GM12878 (cell line): ENCODE measurements at regions not wholly inside any gene's neighbourhood (a gene's known extent, or its start where the extent isn't known, plus 50 kb on each side); places are given as distances from the start of the nearest gene placed in this dataset.

Source experiments
- ATAC-seq: fragments of 200-7000 bp; cut with Tn5 transposase; 3 replicates; pipeline ENCODE4 v1.9.1; 2020; ENCODE audit warnings: mild to moderate bottlenecking, moderate library complexity
- BruUV-seq: library from RNA; stranded (reverse); fragments of 400-500 nt; replicated peaks from 2 replicates; lab custom pipeline; 2021; lab: Mats Ljungman, UMichigan
- CTCF ChIA-PET: fragments of 300-600 bp; sonication (Branson Sonifier 250); formaldehyde crosslinking; extraction: SDS; loops from one replicate; lab custom pipeline; 2021; ENCODE audit warnings: inconsistent platforms; lab: Yijun Ruan, JAX
- POLR2A ChIA-PET: fragments of 350-600 bp; formaldehyde crosslinking; extraction: SDS; loops from one replicate; lab custom pipeline; 2021; ENCODE audit warnings: inconsistent platforms; lab: Charles Lee
- RAD21 ChIA-PET: fragments of 300-600 bp; sonication (Branson Sonifier 250); formaldehyde crosslinking; loops from one replicate; lab custom pipeline; 2023; ENCODE audit warnings: antibody characterized with exemption; ENCODE audit not compliant: unreplicated experiment; lab: Charles Lee
- SMC1A ChIA-PET: fragments of 300-600 bp; sonication (Branson Sonifier 250); formaldehyde crosslinking; loops from one replicate; lab custom pipeline; 2023; ENCODE audit not compliant: unreplicated experiment, uncharacterized antibody; lab: Charles Lee
- DNase-seq: peaks from one replicate; pipeline ENCODE4 v3.0.0-alpha.2; 2011; ENCODE audit warnings: low read depth, low spot score
- FAIRE-seq: peaks from 3 replicates; lab custom pipeline; 2011; peaks lifted over from hg19 to GRCh38; lab: Jason Lieb, UNC
- H2AFZ ChIP-seq: 2 replicates; pipeline ENCODE4 v1.6.0; 2011; ENCODE audit warnings: low read depth, low read length, control low read depth; ENCODE audit not compliant: control insufficient read depth
- H3K27ac ChIP-seq: 2 replicates; pipeline ENCODE4 v1.5.1; 2011; ENCODE audit warnings: control low read depth; ENCODE audit not compliant: control insufficient read depth, insufficient read depth
- H3K27me3 ChIP-seq, 2 experiments: replicated peaks in 1 of 2; 2 replicates each; pipeline versions ENCODE4 v1.6.0 to v1.6.1; 2011; ENCODE audit warnings: low read length in 1 of 2; ENCODE audit not compliant: control insufficient read depth in 2 of 2, insufficient read depth in 2 of 2
- H3K36me3 ChIP-seq, 2 experiments: 2 replicates each; pipeline ENCODE4 v1.5.1; 2011; ENCODE audit warnings: low read length in 1 of 2; ENCODE audit not compliant: control insufficient read depth in 2 of 2, insufficient read depth in 2 of 2
- H3K4me1 ChIP-seq: 2 replicates; pipeline ENCODE4 v1.6.1; 2011; ENCODE audit warnings: mild to moderate bottlenecking, low read length, moderate library complexity, mixed read lengths; ENCODE audit not compliant: control insufficient read depth, insufficient read depth
- H3K4me2 ChIP-seq: 2 replicates; pipeline ENCODE4 v1.6.0; 2011; ENCODE audit warnings: control low read depth; ENCODE audit not compliant: control insufficient read depth, insufficient read depth
- H3K4me3 ChIP-seq: fragments of 200-600 bp; sonication (generic); 2 replicates; pipeline ENCODE4 v1.5.1; 2016
- H3K79me2 ChIP-seq: 2 replicates; pipeline ENCODE4 v1.6.0; 2011; ENCODE audit warnings: low read length; ENCODE audit not compliant: control insufficient read depth, insufficient read depth
- H3K9ac ChIP-seq: 2 replicates; pipeline ENCODE4 v1.8.0; 2011; ENCODE audit warnings: low read length, control low read depth, mixed read lengths; ENCODE audit not compliant: control insufficient read depth, insufficient read depth
- H3K9me3 ChIP-seq: replicated peaks from 3 replicates; pipeline ENCODE4 v1.5.1; 2011; ENCODE audit warnings: mild to moderate bottlenecking, low read length; ENCODE audit not compliant: control insufficient read depth, insufficient read depth
- H4K20me1 ChIP-seq: 2 replicates; pipeline ENCODE4 v1.6.0; 2011; ENCODE audit not compliant: control insufficient read depth, insufficient read depth
- ASH2L ChIP-seq: fragments of 300-600, 200-600 bp; sonication (generic); IDR thresholded peaks from 2 replicates; pipeline ENCODE4 v1.6.1; 2017; ENCODE audit warnings: low read depth, mild to moderate bottlenecking, borderline replicate concordance
- BCL11A ChIP-seq: IDR thresholded peaks from 2 replicates; pipeline ENCODE4 v1.6.1; 2011; ENCODE audit warnings: low read depth, low read length
- EGR1 ChIP-seq, 2 experiments: IDR thresholded peaks; 1 replicate in 1 of 2; 2 replicates in 1 of 2; pipeline ENCODE4 v1.6.1; 2011 to 2012; ENCODE audit warnings: low read depth in 2 of 2, low read length in 2 of 2, borderline replicate concordance in 1 of 2, mild to moderate bottlenecking in 1 of 2, moderate library complexity in 1 of 2
- EP300 ChIP-seq, 2 experiments: fragments of 150-350 bp in 1 of 2; IDR thresholded peaks; 2 replicates each; pipeline ENCODE4 v1.6.1; 2011 to 2012; ENCODE audit warnings: low read depth in 2 of 2, low read length in 2 of 2, borderline replicate concordance in 1 of 2, improper control_type of control experiment in 1 of 2, inconsistent platforms in 1 of 2; ENCODE audit not compliant: control insufficient read depth in 1 of 2
- EZH2 ChIP-seq: IDR thresholded peaks from 2 replicates; pipeline ENCODE4 v1.6.1; 2012; ENCODE audit warnings: low read depth, mild to moderate bottlenecking, control low read depth, inconsistent platforms, low read length, borderline replicate concordance; ENCODE audit not compliant: control insufficient read depth
- GABPA ChIP-seq: IDR thresholded peaks from 2 replicates; pipeline ENCODE4 v1.6.1; 2014; ENCODE audit warnings: antibody characterized with exemption, low read depth, mild to moderate bottlenecking, inconsistent platforms
- JUND ChIP-seq: IDR thresholded peaks from 2 replicates; pipeline ENCODE4 v1.6.1; 2012; ENCODE audit warnings: low read depth, mild to moderate bottlenecking, low read length, improper control_type of control experiment, moderate library complexity
- MTA2 ChIP-seq: fragments of 450-650 bp; IDR thresholded peaks from 2 replicates; pipeline ENCODE4 v1.6.1; 2016; ENCODE audit warnings: low read depth, mild to moderate bottlenecking, moderate library complexity
- NR2C1 ChIP-seq: fragments of 450-650 bp; IDR thresholded peaks from 2 replicates; pipeline ENCODE4 v1.6.1; 2017; ENCODE audit warnings: antibody characterized with exemption, mild to moderate bottlenecking, moderate library complexity
- POLR2A ChIP-seq: IDR thresholded peaks from 2 replicates; pipeline ENCODE4 v1.6.1; 2011; ENCODE audit warnings: low read depth, mild to moderate bottlenecking, low read length
- PRDM15 ChIP-seq: fragments of 450-650 bp; formaldehyde crosslinking; IDR thresholded peaks from 2 replicates; pipeline ENCODE4 v1.4.0; 2020; ENCODE audit warnings: mild to moderate bottlenecking, moderate library complexity
- RAD51 ChIP-seq: fragments of 450-650 bp; IDR thresholded peaks from 2 replicates; pipeline ENCODE4 v1.6.1; 2016; ENCODE audit warnings: moderate library complexity, mild to moderate bottlenecking, inconsistent platforms
- SP1 ChIP-seq: IDR thresholded peaks from one replicate; pipeline ENCODE4 v1.6.1; 2011; ENCODE audit warnings: low read depth, low read length
- TAF1 ChIP-seq: IDR thresholded peaks from 2 replicates; pipeline ENCODE4 v1.6.1; 2011; ENCODE audit warnings: mild to moderate bottlenecking, low read depth, low read length, borderline replicate concordance
- ZNF217 ChIP-seq: fragments of 450-650 bp; IDR thresholded peaks from 2 replicates; pipeline ENCODE4 v1.6.1; 2017; ENCODE audit warnings: antibody characterized with exemption, mild to moderate bottlenecking
- ZZZ3 ChIP-seq: IDR thresholded peaks from 2 replicates; pipeline ENCODE4 v1.6.1; 2011; ENCODE audit warnings: low read depth; ENCODE audit not compliant: control insufficient read depth, insufficient read length
- WGBS: methylation state at CpG from one replicate; pipeline ENCODE4 v1.1.6; 2016; ENCODE audit warnings: low lambda C conversion rate; ENCODE audit not compliant: insufficient replicate concordance, insufficient coverage; ENCODE audit errors: missing lambda C conversion rate; 5-methylcytosine and 5-hydroxymethylcytosine counted together
- in situ Hi-C: fragments of 300-500 bp; cut with MboI; formaldehyde crosslinking; loops from 9 replicates; pipeline ENCODE4 v1.14.3; 2018; ENCODE audit warnings: mixed read lengths
- intact Hi-C: fragments of 100-400 bp; cut with micrococcal nuclease; formaldehyde crosslinking; loops from one replicate; pipeline ENCODE4 v1.14.2; 2022; ENCODE audit not compliant: unreplicated experiment

- DNase-seq (no peak), FAIRE-seq (no peak), ATAC-seq (no peak)
- intact Hi-C loops (no loop called here), in situ Hi-C loops (no loop called here)
- no peaks in the 10 kb centered on the region; the same call in 2 of the 3 replicates for H3K9me3 ChIP-seq
- no TSS peak for BruUV-seq
- CTCF ChIA-PET: interaction anchor here (1.3 kb wide), 1 partner anchor 20 kb away, joined by 3 read pairs; no protein-coding TSS in a partner anchor
- POLR2A ChIA-PET: no interaction called here
- TF ChIP-seq ASH2L: no peak
- no peak for TF ChIP-seq EP300 (IDR thresholded peaks at IDR 0.05; ENCODE audit: borderline replicate concordance in 1 of 2, control insufficient read depth in 1 of 2, low read depth in 2 of 2, low read length in 2 of 2)
- no peak overlapping the region for H3K27ac ChIP-seq
- H3K4me1 ChIP-seq: no peaks in the 10 kb centered on the region
- H3K9ac ChIP-seq: no peak overlapping the region
- SMC1A ChIA-PET: no interaction called here
- no peak overlapping the region for H3K4me3 ChIP-seq
- no peak overlapping the region for H3K4me2 ChIP-seq
- H4K20me1 ChIP-seq: no peaks in the 10 kb centered on the region
- WGBS: 42% methylated on average over 5 of the region's 5 CpGs
- H2AFZ ChIP-seq: no peak overlapping the region
- H3K36me3 ChIP-seq: no peaks in the 10 kb centered on the region
- no peaks in the 10 kb centered on the region for H3K79me2 ChIP-seq
- RAD21 ChIA-PET: no interaction called here
- no peaks in the 10 kb centered on the region for H3K27me3 ChIP-seq
These were observed 173.1 kb downstream of the ANKRD30B start for GRCh38 chr18:14921031-14921430.

DNA sequence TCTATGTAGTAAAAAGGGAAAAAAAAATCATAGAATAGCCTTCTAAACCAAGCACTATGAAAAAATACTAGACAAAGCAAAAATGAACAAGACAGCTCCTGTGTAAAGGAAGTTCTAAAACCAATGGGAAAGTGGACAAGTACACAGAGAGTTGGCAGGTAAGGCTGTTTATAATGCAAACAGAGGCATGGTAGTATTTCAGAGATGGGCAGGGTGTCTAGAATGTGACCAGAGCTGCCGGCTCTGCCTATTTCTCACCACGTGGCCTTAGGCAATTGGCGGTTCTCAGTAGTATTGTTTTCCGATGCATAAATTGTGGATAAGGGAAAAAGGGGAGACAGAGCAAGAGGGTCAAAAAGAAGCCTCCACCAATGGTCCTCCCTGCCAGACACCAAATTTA lies 173.6 kb downstream of the ANKRD30B start:
- Histone ChIP-seq H3K27ac (no peak overlapping the region), H3K9me3 (no peaks in the 10 kb centered on the region; the same call in 2 of the 3 replicates), H2AFZ (no peak overlapping the region), H3K79me2 (no peaks in the 10 kb centered on the region), H3K36me3 (no peaks in the 10 kb centered on the region), H3K9ac (no peak overlapping the region), H3K4me3 (no peak overlapping the region), H3K27me3 (no peaks in the 10 kb centered on the region), H3K4me2 (no peak overlapping the region), H4K20me1 (no peaks in the 10 kb centered on the region), H3K4me1 (no peaks in the 10 kb centered on the region)
- ATAC-seq (no peak), FAIRE-seq (no peak), DNase-seq (no peak)
- BruUV-seq: no TSS peak
- ChIA-PET CTCF (no interaction called here), POLR2A (no interaction called here), RAD21 (no interaction called here), SMC1A (no interaction called here)
- intact Hi-C loops (no loop called here), in situ Hi-C loops (no loop called here)
- 42% methylated on average over 4 of the region's 4 CpGs for WGBS
- TF ChIP-seq GABPA (no peak), JUND (no peak), NR2C1 (no peak), EZH2 (no peak), RAD51 (no peak), TAF1 (no peak), ZZZ3 (no peak), MTA2 (no peak), BCL11A (no peak), ZNF217 (no peak), PRDM15 (CRISPR knock-in tag) (no peak), SP1 (no peak), EGR1 (IDR thresholded peaks at IDR 0.05; ENCODE audit: borderline replicate concordance in 1 of 2, low read depth in 2 of 2, low read length in 2 of 2) (no peak), POLR2A (no peak)
